HEK293 (cell line): ENCODE measurements at regions not wholly inside any gene's neighbourhood (a gene's known extent, or its start where the extent isn't known, plus 50 kb on each side); places are given as distances from the start of the nearest gene placed in this dataset.

Experiments used
- CTCF ChIA-PET: fragments of 350-600 bp; formaldehyde crosslinking; extraction: SDS; loops from one replicate; lab custom pipeline; 2021; ENCODE audit warnings: antibody characterized with exemption; lab: Yijun Ruan, JAX
- POLR2A ChIA-PET: fragments of 300-600 bp; formaldehyde crosslinking; extraction: SDS; loops from one replicate; lab custom pipeline; 2020; ENCODE audit warnings: antibody characterized with exemption, inconsistent platforms; lab: Yijun Ruan, JAX
- H3K27ac ChIP-seq: fragments of 200-500 bp; sonication (Bioruptor generic); 2 replicates; pipeline ENCODE4 v1.5.1; 2014; ENCODE audit warnings: low read depth, low read length, control low read depth, inconsistent platforms; ENCODE audit errors: extremely low read depth
- H3K36me3 ChIP-seq, 2 experiments: fragments of 200-500 bp in 1 of 2; sonication (Bioruptor generic) in 1 of 2; 1 replicate in 1 of 2; 2 replicates in 1 of 2; pipeline ENCODE4 v1.5.1; 2014 to 2017; ENCODE audit warnings: inconsistent platforms in 2 of 2, low read length in 2 of 2; ENCODE audit not compliant: control insufficient read depth in 2 of 2, insufficient read depth in 1 of 2
- H3K4me1 ChIP-seq: fragments of 200-500 bp; sonication (Bioruptor generic); 2 replicates; pipeline ENCODE4 v1.5.1; 2014; ENCODE audit warnings: mild to moderate bottlenecking, low read length, inconsistent platforms; ENCODE audit not compliant: control insufficient read depth, insufficient read depth
- H3K4me3 ChIP-seq: 2 replicates; pipeline ENCODE4 v1.5.1; 2011; ENCODE audit warnings: low read depth, mild to moderate bottlenecking, control low read depth, low read length, moderate library complexity
- H3K9me3 ChIP-seq: fragments of 200-500 bp; sonication (Bioruptor generic); 2 replicates; pipeline ENCODE4 v1.5.1; 2014; ENCODE audit warnings: low read depth, low read length, inconsistent platforms; ENCODE audit not compliant: control insufficient read depth, insufficient read depth
- BCL11B ChIP-seq: fragments of 450-650 bp; formaldehyde crosslinking; IDR thresholded peaks from 2 replicates; pipeline ENCODE4 v1.5.1; 2016; ENCODE audit warnings: low read depth, missing biosample characterization, missing genetic modification characterization
- CTCF ChIP-seq: fragments of 450-650 bp; formaldehyde crosslinking; IDR thresholded peaks from 2 replicates; pipeline ENCODE4 v1.5.1; 2016; ENCODE audit warnings: missing biosample characterization, missing genetic modification characterization
- GFI1B ChIP-seq: fragments of 450-650 bp; formaldehyde crosslinking; IDR thresholded peaks from 2 replicates; pipeline ENCODE4 v1.5.1; 2016; ENCODE audit warnings: missing biosample characterization, missing genetic modification characterization
- INSM2 ChIP-seq: fragments of 450-650 bp; formaldehyde crosslinking; IDR thresholded peaks from 2 replicates; pipeline ENCODE4 v1.5.1; 2016; ENCODE audit warnings: missing biosample characterization, missing genetic modification characterization
- MYNN ChIP-seq: fragments of 450-650 bp; formaldehyde crosslinking; IDR thresholded peaks from 2 replicates; pipeline ENCODE4 v1.5.1; 2016; ENCODE audit warnings: missing biosample characterization, missing genetic modification characterization, borderline replicate concordance
- SCRT2 ChIP-seq: fragments of 450-650 bp; formaldehyde crosslinking; IDR thresholded peaks from 2 replicates; pipeline ENCODE4 v1.5.1; 2016; ENCODE audit warnings: missing biosample characterization, missing genetic modification characterization
- YY2 ChIP-seq: fragments of 450-650 bp; formaldehyde crosslinking; IDR thresholded peaks from 2 replicates; pipeline ENCODE4 v1.5.1; 2016; ENCODE audit warnings: missing biosample characterization, missing genetic modification characterization
- ZNF114 ChIP-seq: fragments of 450-650 bp; formaldehyde crosslinking; IDR thresholded peaks from 2 replicates; pipeline ENCODE4 v1.5.0; 2017; ENCODE audit warnings: missing biosample characterization, missing genetic modification characterization
- ZNF121 ChIP-seq: fragments of 450-650 bp; formaldehyde crosslinking; IDR thresholded peaks from 2 replicates; pipeline ENCODE4 v1.5.1; 2016; ENCODE audit warnings: missing biosample characterization, missing genetic modification characterization
- ZNF133 ChIP-seq: fragments of 450-650 bp; formaldehyde crosslinking; IDR thresholded peaks from 2 replicates; pipeline ENCODE4 v1.5.1; 2016; ENCODE audit warnings: missing biosample characterization, missing genetic modification characterization
- ZNF157 ChIP-seq: fragments of 450-650 bp; formaldehyde crosslinking; IDR thresholded peaks from 2 replicates; pipeline ENCODE4 v1.5.1; 2016; ENCODE audit warnings: missing biosample characterization, missing genetic modification characterization
- ZNF16 ChIP-seq: fragments of 450-650 bp; formaldehyde crosslinking; IDR thresholded peaks from 2 replicates; pipeline ENCODE4 v1.5.1; 2016; ENCODE audit warnings: low read depth, missing biosample characterization, missing genetic modification characterization
- ZNF23 ChIP-seq: fragments of 450-650 bp; formaldehyde crosslinking; IDR thresholded peaks from 2 replicates; pipeline ENCODE4 v1.5.1; 2016; ENCODE audit warnings: missing biosample characterization, missing genetic modification characterization, borderline replicate concordance
- ZNF292 ChIP-seq: fragments of 450-650 bp; formaldehyde crosslinking; IDR thresholded peaks from 2 replicates; pipeline ENCODE4 v1.5.1; 2016; ENCODE audit warnings: low read depth, missing biosample characterization, missing genetic modification characterization, borderline replicate concordance
- ZNF394 ChIP-seq: fragments of 450-650 bp; formaldehyde crosslinking; IDR thresholded peaks from 2 replicates; pipeline ENCODE4 v1.5.1; 2016; ENCODE audit warnings: missing biosample characterization, missing genetic modification characterization, mild to moderate bottlenecking, moderate library complexity, borderline replicate concordance
- ZNF530 ChIP-seq: fragments of 450-650 bp; formaldehyde crosslinking; IDR thresholded peaks from 2 replicates; pipeline ENCODE4 v1.5.1; 2016; ENCODE audit warnings: low read depth, missing biosample characterization, missing genetic modification characterization
- ZNF654 ChIP-seq: fragments of 450-650 bp; formaldehyde crosslinking; IDR thresholded peaks from 2 replicates; pipeline ENCODE4 v1.5.1; 2016; ENCODE audit warnings: low read depth, missing biosample characterization, missing genetic modification characterization
- ZNF660 ChIP-seq: fragments of 450-650 bp; IDR thresholded peaks from 2 replicates; pipeline ENCODE4 v1.5.1; 2018; ENCODE audit warnings: missing biosample characterization, mild to moderate bottlenecking, missing genetic modification characterization
- ZNF670 ChIP-seq: fragments of 450-650 bp; formaldehyde crosslinking; IDR thresholded peaks from 2 replicates; pipeline ENCODE4 v1.5.1; 2016; ENCODE audit warnings: missing biosample characterization, missing genetic modification characterization, low read depth
- ZNF701 ChIP-seq: fragments of 450-650 bp; formaldehyde crosslinking; IDR thresholded peaks from 2 replicates; pipeline ENCODE4 v1.5.1; 2016; ENCODE audit warnings: missing biosample characterization, missing genetic modification characterization
- ZNF704 ChIP-seq: fragments of 450-650 bp; formaldehyde crosslinking; IDR thresholded peaks from 2 replicates; pipeline ENCODE4 v1.5.1; 2016; ENCODE audit warnings: missing biosample characterization, missing genetic modification characterization
- ZNF768 ChIP-seq: fragments of 450-650 bp; formaldehyde crosslinking; IDR thresholded peaks from 2 replicates; pipeline ENCODE4 v1.5.1; 2018; ENCODE audit warnings: missing biosample characterization, mild to moderate bottlenecking, missing genetic modification characterization
- TF ChIP-seq, protein P1 (sequence below): fragments of 450-650 bp; formaldehyde crosslinking; IDR thresholded peaks from 2 replicates; pipeline ENCODE4 v1.5.1; 2016; ENCODE audit warnings: missing biosample characterization, missing genetic modification characterization
- TF ChIP-seq, protein P2 (sequence below): fragments of 450-650 bp; formaldehyde crosslinking; conservative IDR thresholded peaks from 2 replicates; pipeline ENCODE4 v1.5.1; 2016; ENCODE audit warnings: low read depth, missing biosample characterization, missing genetic modification characterization

DNA sequence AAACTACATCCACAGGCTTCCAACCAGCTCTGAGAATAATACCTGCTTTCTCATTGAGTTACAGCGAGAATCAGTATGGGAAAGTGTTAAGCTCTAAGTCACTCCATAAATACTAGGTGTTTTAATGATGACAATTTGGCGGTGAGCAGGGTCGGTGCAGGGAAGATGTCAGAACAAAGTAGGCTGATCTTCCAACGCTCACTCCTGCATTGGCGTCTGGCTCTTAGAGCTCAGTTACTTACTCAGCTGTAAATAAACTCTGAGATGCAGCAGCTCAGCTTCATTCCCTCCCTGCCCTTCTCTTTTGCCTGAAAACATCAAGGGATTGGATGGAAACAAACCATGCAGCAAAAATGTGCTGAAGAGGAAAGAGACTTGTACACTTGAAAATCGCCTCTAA lies 102.5 kb upstream of the SPACA1 start:
- H3K9me3 ChIP-seq, result no peaks in the 10 kb centered on the region
- no peaks in the 10 kb centered on the region for H3K4me1 ChIP-seq
- ChIA-PET CTCF (interaction anchor here (0.6 to 1.7 kb wide), 7 partner anchors 11 to 548 kb away, joined by 3 to 16 read pairs (median 4); no protein-coding TSS in a partner anchor), POLR2A (interaction anchor here (0.7 kb wide), 1 partner anchor 221 kb away, joined by 3 read pairs; the partner anchor contains the start of gene CNR1)
- no peak overlapping the region for H3K4me3 ChIP-seq
- H3K36me3 ChIP-seq, result no peaks in the 10 kb centered on the region
- TF ChIP-seq ZNF701 (tag by site-specific recombination), result no peak
- TF ChIP-seq ZNF16 (tag by site-specific recombination), result no peak
- TF ChIP-seq BCL11B (tag by site-specific recombination), result no peak
- TF ChIP-seq GFI1B, result no peak
- no peak for TF ChIP-seq ZNF654 (tag by site-specific recombination)
- TF ChIP-seq INSM2 (tag by site-specific recombination), result no peak
- TF ChIP-seq ZNF121 (tag by site-specific recombination), result no peak
- no peak for TF ChIP-seq ZNF394 (tag by site-specific recombination)
- TF ChIP-seq ZNF157, result no peak
- no peak for TF ChIP-seq CTCF (tag by site-specific recombination)
- TF ChIP-seq ZNF768 (tag by site-specific recombination), result no peak
- TF ChIP-seq ZNF133 (tag by site-specific recombination), result no peak
- TF ChIP-seq ZNF660, result no peak
- TF ChIP-seq, protein P1, sequence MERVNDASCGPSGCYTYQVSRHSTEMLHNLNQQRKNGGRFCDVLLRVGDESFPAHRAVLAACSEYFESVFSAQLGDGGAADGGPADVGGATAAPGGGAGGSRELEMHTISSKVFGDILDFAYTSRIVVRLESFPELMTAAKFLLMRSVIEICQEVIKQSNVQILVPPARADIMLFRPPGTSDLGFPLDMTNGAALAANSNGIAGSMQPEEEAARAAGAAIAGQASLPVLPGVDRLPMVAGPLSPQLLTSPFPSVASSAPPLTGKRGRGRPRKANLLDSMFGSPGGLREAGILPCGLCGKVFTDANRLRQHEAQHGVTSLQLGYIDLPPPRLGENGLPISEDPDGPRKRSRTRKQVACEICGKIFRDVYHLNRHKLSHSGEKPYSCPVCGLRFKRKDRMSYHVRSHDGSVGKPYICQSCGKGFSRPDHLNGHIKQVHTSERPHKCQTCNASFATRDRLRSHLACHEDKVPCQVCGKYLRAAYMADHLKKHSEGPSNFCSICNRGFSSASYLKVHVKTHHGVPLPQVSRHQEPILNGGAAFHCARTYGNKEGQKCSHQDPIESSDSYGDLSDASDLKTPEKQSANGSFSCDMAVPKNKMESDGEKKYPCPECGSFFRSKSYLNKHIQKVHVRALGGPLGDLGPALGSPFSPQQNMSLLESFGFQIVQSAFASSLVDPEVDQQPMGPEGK (tag by site-specific recombination), result no peak
- no peak for TF ChIP-seq ZNF530 (tag by site-specific recombination)
- no peak for TF ChIP-seq YY2 (tag by site-specific recombination)
- TF ChIP-seq ZNF704, result no peak
- no peak for TF ChIP-seq SCRT2 (tag by site-specific recombination)
- H3K27ac ChIP-seq, result no peak overlapping the region

- ChIA-PET CTCF (interaction anchor here (0.6 to 1.7 kb wide), 8 partner anchors 10 to 1201 kb away, joined by 3 to 16 read pairs (median 4); no protein-coding TSS in a partner anchor), POLR2A (interaction anchor here (0.5 kb wide), 1 partner anchor 103 kb away, joined by 3 read pairs; no protein-coding TSS in a partner anchor)
- Histone ChIP-seq H3K27ac (no peak overlapping the region), H3K9me3 (no peaks in the 10 kb centered on the region), H3K4me3 (no peak overlapping the region), H3K4me1 (no peaks in the 10 kb centered on the region), H3K36me3 (no peaks in the 10 kb centered on the region)
- no peak for TF ChIP-seq MYNN (tag by site-specific recombination)
- no peak for TF ChIP-seq ZNF530 (tag by site-specific recombination)
- TF ChIP-seq ZNF670, result no peak
- TF ChIP-seq, protein P2, sequence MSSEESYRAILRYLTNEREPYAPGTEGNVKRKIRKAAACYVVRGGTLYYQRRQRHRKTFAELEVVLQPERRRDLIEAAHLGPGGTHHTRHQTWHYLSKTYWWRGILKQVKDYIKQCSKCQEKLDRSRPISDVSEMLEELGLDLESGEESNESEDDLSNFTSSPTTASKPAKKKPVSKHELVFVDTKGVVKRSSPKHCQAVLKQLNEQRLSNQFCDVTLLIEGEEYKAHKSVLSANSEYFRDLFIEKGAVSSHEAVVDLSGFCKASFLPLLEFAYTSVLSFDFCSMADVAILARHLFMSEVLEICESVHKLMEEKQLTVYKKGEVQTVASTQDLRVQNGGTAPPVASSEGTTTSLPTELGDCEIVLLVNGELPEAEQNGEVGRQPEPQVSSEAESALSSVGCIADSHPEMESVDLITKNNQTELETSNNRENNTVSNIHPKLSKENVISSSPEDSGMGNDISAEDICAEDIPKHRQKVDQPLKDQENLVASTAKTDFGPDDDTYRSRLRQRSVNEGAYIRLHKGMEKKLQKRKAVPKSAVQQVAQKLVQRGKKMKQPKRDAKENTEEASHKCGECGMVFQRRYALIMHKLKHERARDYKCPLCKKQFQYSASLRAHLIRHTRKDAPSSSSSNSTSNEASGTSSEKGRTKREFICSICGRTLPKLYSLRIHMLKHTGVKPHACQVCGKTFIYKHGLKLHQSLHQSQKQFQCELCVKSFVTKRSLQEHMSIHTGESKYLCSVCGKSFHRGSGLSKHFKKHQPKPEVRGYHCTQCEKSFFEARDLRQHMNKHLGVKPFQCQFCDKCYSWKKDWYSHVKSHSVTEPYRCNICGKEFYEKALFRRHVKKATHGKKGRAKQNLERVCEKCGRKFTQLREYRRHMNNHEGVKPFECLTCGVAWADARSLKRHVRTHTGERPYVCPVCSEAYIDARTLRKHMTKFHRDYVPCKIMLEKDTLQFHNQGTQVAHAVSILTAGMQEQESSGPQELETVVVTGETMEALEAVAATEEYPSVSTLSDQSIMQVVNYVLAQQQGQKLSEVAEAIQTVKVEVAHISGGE (tag by site-specific recombination), result no peak
- no peak for TF ChIP-seq ZNF292
- no peak for TF ChIP-seq ZNF114 (tag by site-specific recombination)
- no peak for TF ChIP-seq ZNF23 (tag by site-specific recombination)
Observed at GRCh38 chr6:87944541-87944954, 103.1 kb upstream of the SPACA1 start.
